ENCODE measurements at regions not wholly inside any gene's neighbourhood (a gene's known extent, or its start where the extent isn't known, plus 50 kb on each side); places are given as distances from the start of the nearest gene placed in this dataset.

- TF ChIP-seq POLR2A (IDR thresholded peaks at IDR 0.05): no peak
- no peak for TF ChIP-seq CTCF (IDR thresholded peaks at IDR 0.05)
These were observed 302.5 kb upstream of the SLITRK5 start for GRCh38 chr13:87368639-87369038.

All from body of pancreas (tissue), 4 donors.